Prostate gland (tissue), 2 donors: ENCODE measurements at regions not wholly inside any gene's neighbourhood (a gene's known extent, or its start where the extent isn't known, plus 50 kb on each side); places are given as distances from the start of the nearest gene placed in this dataset.

ENCODE experiments used
- CTCF ChIP-seq, 4 experiments: fragments of 200-600 bp in 2 of 4; fragments of 450-650 bp in 2 of 4; sonication (generic) in 2 of 4; IDR thresholded peaks; 1 replicate in 3 of 4; 2 replicates in 1 of 4; pipeline ENCODE4 v1.5.1; 2016 to 2019; ENCODE audit warnings: antibody characterized with exemption in 4 of 4, mild to moderate bottlenecking in 2 of 4, moderate library complexity in 2 of 4
- POLR2AphosphoS5 ChIP-seq: sonication (generic); formaldehyde crosslinking; IDR thresholded peaks from one replicate; pipeline ENCODE4 v1.6.1; 2017; ENCODE audit warnings: antibody characterized with exemption

DNA sequence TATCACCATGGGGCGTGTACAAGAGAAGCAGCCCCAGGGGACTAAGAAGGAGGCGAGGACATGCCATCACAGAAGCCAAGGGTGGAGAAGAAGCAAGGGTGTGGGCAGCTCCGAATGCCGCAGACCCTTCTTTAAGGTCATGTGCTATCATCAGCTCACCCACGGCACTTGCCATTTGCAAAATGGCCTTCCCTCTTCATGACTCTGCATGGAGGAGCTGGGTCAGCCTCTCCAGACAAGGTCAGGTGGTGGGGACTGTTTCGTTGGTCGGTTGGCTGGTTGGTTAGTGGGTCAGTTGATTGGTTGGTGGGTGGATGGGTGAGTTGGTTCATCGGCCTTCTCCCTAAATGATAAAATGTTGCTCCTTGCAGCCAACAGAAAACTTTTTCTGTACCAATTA is 622.5 kb downstream of the TBC1D22A start:
- TF ChIP-seq CTCF (IDR thresholded peaks at IDR 0.05) (no peak), POLR2AphosphoS5 (no peak)
